ENCODE measurements at regions not wholly inside any gene's neighbourhood (a gene's known extent, or its start where the extent isn't known, plus 50 kb on each side); places are given as distances from the start of the nearest gene placed in this dataset.
A peak's percentile ranks its signal among the peaks of the same experiment; 100 is the strongest.

DNA sequence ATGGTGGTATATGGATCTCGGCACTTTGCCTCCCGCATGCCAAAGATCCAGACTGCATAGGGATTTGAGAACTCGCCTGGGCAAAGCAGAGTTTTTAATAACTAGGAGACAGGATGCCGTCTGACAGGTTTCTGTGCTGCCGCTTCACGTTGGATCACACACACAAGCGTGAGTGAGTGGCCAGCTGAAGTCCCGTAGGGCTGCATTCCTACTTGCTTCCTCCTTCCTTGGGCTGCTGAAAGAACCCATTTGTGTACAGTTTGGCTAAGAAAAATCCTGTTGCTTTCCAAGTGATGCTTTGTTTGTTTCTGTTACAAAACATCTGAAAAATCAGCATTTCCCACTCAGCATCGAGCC, 604.3 kb upstream of the CFAP20DC start:
- intact Hi-C loops (cut with DNase I), result no loop called here
- no peak overlapping the region for H3K4me3 ChIP-seq

GRCh38 chr3:59653405-59654122, 603.7 kb upstream of the CFAP20DC start:
- intact Hi-C loops (cut with DNase I), result no loop called here
- Histone ChIP-seq H3K9me3 (no peaks in the 10 kb centered on the region), H3K4me1 (replicated peaks) (no peaks in the 10 kb centered on the region), H3K27ac (peak overlapping the region; percentile 2 to 71), H3K36me3 (no peaks in the 10 kb centered on the region), H3K27me3 (replicated peaks; ENCODE audit: insufficient read depth) (peaks cover 4% of the 10 kb centered on the region), H3K4me3 (no peak overlapping the region)
- WGBS, result 65% methylated on average over 7 of the region's 7 CpGs
- no peak for DNase-seq (ENCODE audit: low spot score)
- TF ChIP-seq POLR2A (IDR thresholded peaks at IDR 0.05), result no peak
- no peak for TF ChIP-seq POLR2AphosphoS5 (IDR thresholded peaks at IDR 0.05)
- no peak for TF ChIP-seq CTCF (IDR thresholded peaks at IDR 0.05)

More for the DNA sequence above, 604.3 kb upstream of the CFAP20DC start:
- TF ChIP-seq POLR2AphosphoS5 (IDR thresholded peaks at IDR 0.05), result peak; percentile 71
- no peak for TF ChIP-seq POLR2A (IDR thresholded peaks at IDR 0.05)
- H3K27me3 ChIP-seq (replicated peaks; ENCODE audit: insufficient read depth), result peaks cover 4% of the 10 kb centered on the region
- H3K27ac ChIP-seq, result peak overlapping the region; percentile 2 to 71
- no peaks in the 10 kb centered on the region for H3K36me3 ChIP-seq
- no peaks in the 10 kb centered on the region for H3K9me3 ChIP-seq
- WGBS, result 16% methylated on average over 9 of the region's 9 CpGs
- peak; percentile 87 for DNase-seq (ENCODE audit: low spot score)
- H3K4me1 ChIP-seq (replicated peaks), result no peaks in the 10 kb centered on the region

DNA sequence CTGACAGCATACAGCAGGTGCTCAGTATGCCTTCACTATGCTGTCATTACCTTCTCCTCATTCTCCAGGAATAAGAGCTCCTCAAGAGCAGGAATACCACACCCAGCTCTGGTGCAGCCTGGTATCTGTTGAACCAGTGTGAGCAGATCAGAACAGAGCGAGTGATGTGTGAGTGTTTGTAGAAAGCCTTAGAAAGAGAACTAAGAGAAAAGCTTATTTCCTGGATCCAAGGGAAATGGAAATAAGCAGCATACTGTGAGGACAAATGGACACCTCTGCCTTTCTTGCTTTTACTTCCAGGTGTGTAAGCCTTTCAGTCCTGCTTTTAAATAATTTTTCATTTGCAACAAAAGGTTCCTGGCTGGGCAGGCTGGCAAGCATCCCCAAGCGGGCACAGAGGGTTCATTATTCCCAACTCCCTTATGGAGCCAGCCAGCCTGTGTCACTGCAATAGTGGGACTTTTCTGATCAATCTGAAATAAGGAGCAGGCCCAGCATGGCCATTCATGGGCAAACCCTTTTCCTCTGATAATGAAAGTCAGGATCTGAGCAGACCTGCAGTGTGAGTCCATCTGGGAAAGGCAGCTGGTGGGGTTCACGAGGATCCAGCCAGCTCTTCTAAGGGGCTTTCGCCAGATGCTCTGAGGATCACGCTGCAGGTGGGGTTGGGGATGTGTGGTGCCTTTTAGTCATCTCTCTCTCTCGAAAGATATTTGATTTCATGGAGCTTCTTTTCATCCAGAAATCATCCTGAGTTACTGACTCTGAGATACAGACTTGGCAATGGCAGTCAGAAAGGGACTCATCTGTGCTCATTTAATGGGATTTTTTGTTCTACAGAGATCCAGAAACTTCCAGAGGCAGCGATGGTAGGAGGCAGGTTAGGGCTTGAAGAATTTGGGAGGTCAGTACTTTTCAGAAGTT, 594.9 kb upstream of the CFAP20DC start:
- intact Hi-C loops (cut with DNase I), result no loop called here
- Histone ChIP-seq H3K4me1 (replicated peaks) (no peaks in the 10 kb centered on the region), H3K4me3 (no peak overlapping the region), H3K36me3 (no peaks in the 10 kb centered on the region), H3K27me3 (replicated peaks; ENCODE audit: insufficient read depth) (no peaks in the 10 kb centered on the region), H3K27ac (no peak overlapping the region), H3K9me3 (no peaks in the 10 kb centered on the region)
- no peak for DNase-seq (ENCODE audit: low spot score)
- WGBS, result 73% methylated on average over 7 of the region's 7 CpGs
- TF ChIP-seq POLR2A (IDR thresholded peaks at IDR 0.05) (no peak), POLR2AphosphoS5 (IDR thresholded peaks at IDR 0.05) (no peak), CTCF (IDR thresholded peaks at IDR 0.05) (no peak)

- Histone ChIP-seq H3K9me3 (no peaks in the 10 kb centered on the region), H3K4me1 (replicated peaks) (no peaks in the 10 kb centered on the region), H3K36me3 (no peaks in the 10 kb centered on the region), H3K27ac (no peak overlapping the region), H3K27me3 (replicated peaks; ENCODE audit: insufficient read depth) (no peaks in the 10 kb centered on the region), H3K4me3 (no peak overlapping the region)
- WGBS, result 24% methylated on average over 7 of the region's 7 CpGs
- peak; percentile 52 for DNase-seq (ENCODE audit: low spot score)
- TF ChIP-seq CTCF (IDR thresholded peaks at IDR 0.05) (no peak), POLR2A (IDR thresholded peaks at IDR 0.05) (no peak), POLR2AphosphoS5 (IDR thresholded peaks at IDR 0.05) (peak; percentile 56)
- intact Hi-C loops (cut with DNase I), result no loop called here
These were observed 591.5 kb upstream of the CFAP20DC start for GRCh38 chr3:59641169-59641899.
